ENCODE measurements at regions not wholly inside any gene's neighbourhood (a gene's known extent, or its start where the extent isn't known, plus 50 kb on each side); places are given as distances from the start of the nearest gene placed in this dataset.

GRCh38 chr6:160917572-160917971, 74.0 kb upstream of the MAP3K4 start:
- no peaks in the 10 kb centered on the region for H3K4me1 ChIP-seq
- H3K27ac ChIP-seq, result no peak overlapping the region
- no peak for DNase-seq (ENCODE audit: extremely low spot score in 2 of 2)
- H3K4me3 ChIP-seq, result no peak overlapping the region
- no peaks in the 10 kb centered on the region for H3K36me3 ChIP-seq
- intact Hi-C loops (cut with DNase I), result no loop called here
- no peaks in the 10 kb centered on the region for H3K9me3 ChIP-seq
- H3K27me3 ChIP-seq, result no peaks in the 10 kb centered on the region
- TF ChIP-seq POLR2A (IDR thresholded peaks at IDR 0.05) (no peak), POLR2AphosphoS5 (IDR thresholded peaks at IDR 0.05; ENCODE audit: insufficient read depth in 1 of 2, low read depth in 1 of 2) (no peak), CTCF (IDR thresholded peaks at IDR 0.05) (no peak)

DNA sequence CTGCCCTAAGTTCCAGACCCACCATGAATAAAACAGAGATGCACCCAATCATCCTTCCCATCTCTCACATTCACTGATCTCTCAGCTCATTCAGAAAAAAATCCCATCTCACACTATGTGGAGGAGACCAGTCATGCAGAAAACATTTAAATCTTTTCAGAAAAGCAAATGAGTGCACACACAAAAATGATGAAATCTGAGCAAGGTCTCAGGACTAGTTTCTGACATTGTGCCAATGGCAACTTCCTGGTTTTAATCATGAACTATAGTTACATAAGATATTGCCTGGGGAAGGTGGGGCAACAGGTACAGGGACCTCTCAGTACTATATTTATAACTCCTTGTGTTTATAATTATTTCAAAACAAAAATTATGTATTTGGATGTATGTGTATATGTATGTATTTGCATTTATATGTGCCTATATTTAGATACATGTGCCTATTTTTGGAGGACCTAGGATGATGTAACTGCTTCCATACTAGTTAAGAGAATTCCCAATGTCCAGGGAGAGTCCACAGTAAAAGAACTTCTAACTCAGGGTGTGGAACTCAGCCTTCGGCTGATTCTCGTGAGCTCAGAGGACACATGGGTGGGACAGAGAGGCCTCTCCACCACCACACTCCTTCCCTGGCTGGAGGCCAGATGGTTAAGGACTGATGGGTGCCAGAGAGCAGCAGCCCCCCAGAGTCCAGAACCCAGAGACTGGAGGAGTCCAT, 71.7 kb upstream of the MAP3K4 start:
- DNase-seq (ENCODE audit: extremely low spot score in 2 of 2), result no peak
- H3K27ac ChIP-seq, result no peak overlapping the region
- no peaks in the 10 kb centered on the region for H3K27me3 ChIP-seq
- intact Hi-C loops (cut with DNase I), result no loop called here
- no peaks in the 10 kb centered on the region for H3K4me1 ChIP-seq
- TF ChIP-seq POLR2A (IDR thresholded peaks at IDR 0.05) (no peak), POLR2AphosphoS5 (IDR thresholded peaks at IDR 0.05; ENCODE audit: insufficient read depth in 1 of 2, low read depth in 1 of 2) (peak in 1 of 2 donors; percentile 32), CTCF (IDR thresholded peaks at IDR 0.05) (no peak)
- H3K9me3 ChIP-seq, result no peaks in the 10 kb centered on the region
- H3K36me3 ChIP-seq, result no peaks in the 10 kb centered on the region
- no peak overlapping the region for H3K4me3 ChIP-seq

DNA sequence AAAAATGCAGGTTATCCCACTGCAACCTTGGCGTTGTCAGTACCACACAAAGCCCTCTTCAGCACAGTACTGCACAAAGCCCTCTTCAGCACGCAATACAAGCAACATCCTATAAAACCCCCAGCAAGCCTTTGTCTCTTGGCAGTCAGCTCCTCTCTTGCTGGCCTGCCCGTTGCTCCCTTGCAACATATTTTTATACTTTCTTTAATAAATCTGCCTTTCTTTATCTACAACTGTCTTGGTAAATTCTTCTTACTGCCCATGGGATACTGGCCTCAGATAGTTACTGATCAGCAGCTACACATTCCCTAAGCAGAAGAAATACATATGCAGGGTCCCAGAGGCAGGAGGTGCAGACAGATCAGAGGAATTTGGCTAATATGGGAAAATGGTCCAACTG, 70.5 kb upstream of the MAP3K4 start:
- DNase-seq (ENCODE audit: extremely low spot score in 2 of 2), result no peak
- H3K27ac ChIP-seq, result no peak overlapping the region
- intact Hi-C loops (cut with DNase I), result no loop called here
- no peak for TF ChIP-seq CTCF (IDR thresholded peaks at IDR 0.05)
- no peak for TF ChIP-seq POLR2AphosphoS5 (IDR thresholded peaks at IDR 0.05; ENCODE audit: insufficient read depth in 1 of 2, low read depth in 1 of 2)
- TF ChIP-seq POLR2A (IDR thresholded peaks at IDR 0.05), result no peak
- no peaks in the 10 kb centered on the region for H3K36me3 ChIP-seq
- no peak overlapping the region for H3K4me3 ChIP-seq
- no peaks in the 10 kb centered on the region for H3K27me3 ChIP-seq
- H3K4me1 ChIP-seq, result no peaks in the 10 kb centered on the region
- no peaks in the 10 kb centered on the region for H3K9me3 ChIP-seq

- Histone ChIP-seq H3K4me3 (no peak overlapping the region), H3K4me1 (peaks cover 10% of the 10 kb centered on the region), H3K9me3 (no peaks in the 10 kb centered on the region), H3K27me3 (no peaks in the 10 kb centered on the region), H3K36me3 (no peaks in the 10 kb centered on the region), H3K27ac (no peak overlapping the region)
- DNase-seq (ENCODE audit: extremely low spot score in 2 of 2), result peak in 1 of 2 donors; percentile 65
- TF ChIP-seq POLR2A (IDR thresholded peaks at IDR 0.05) (no peak), CTCF (IDR thresholded peaks at IDR 0.05) (no peak), POLR2AphosphoS5 (IDR thresholded peaks at IDR 0.05; ENCODE audit: insufficient read depth in 1 of 2, low read depth in 1 of 2) (no peak)
- intact Hi-C loops (cut with DNase I), result no loop called here
Observed at GRCh38 chr6:160926281-160927276, 65.0 kb upstream of the MAP3K4 start.
